Mucosa of gallbladder (tissue), 1 donor: ENCODE measurements at regions not wholly inside any gene's neighbourhood (a gene's known extent, or its start where the extent isn't known, plus 50 kb on each side); places are given as distances from the start of the nearest gene placed in this dataset.
"Not testable (repeated sequence)": the region's sequence is repeated elsewhere in the genome, so short reads cannot be mapped to it uniquely, and the experiment has no call there.

Experiments used
- DNase-seq: peaks from one replicate; pipeline ENCODE4 v3.0.0-alpha.2; 2020; ENCODE audit warnings: low spot score
- donor health status: DM: no; HTN: no; CAD: no.

DNA sequence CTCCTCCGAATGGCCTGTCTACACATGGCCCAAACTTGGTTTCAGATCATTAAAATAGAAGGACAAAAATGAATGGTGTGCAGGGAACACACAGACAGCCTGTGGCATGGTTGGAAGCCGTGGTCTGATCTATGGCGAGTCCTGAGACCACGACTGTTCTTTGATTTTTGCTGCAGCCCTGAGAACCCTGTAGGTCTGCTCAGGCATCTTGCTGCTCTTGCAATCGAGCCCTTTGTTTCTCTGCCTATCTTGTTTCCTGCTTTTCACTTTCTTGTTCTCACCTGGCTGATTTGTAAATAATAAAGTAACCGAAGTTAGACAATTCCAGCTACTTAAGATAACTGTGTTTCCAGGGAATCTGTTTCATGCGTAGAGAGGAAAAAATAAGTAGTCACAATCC is 54.1 kb upstream of the NBPF9 start:
- not testable (repeated sequence) for DNase-seq

DNA sequence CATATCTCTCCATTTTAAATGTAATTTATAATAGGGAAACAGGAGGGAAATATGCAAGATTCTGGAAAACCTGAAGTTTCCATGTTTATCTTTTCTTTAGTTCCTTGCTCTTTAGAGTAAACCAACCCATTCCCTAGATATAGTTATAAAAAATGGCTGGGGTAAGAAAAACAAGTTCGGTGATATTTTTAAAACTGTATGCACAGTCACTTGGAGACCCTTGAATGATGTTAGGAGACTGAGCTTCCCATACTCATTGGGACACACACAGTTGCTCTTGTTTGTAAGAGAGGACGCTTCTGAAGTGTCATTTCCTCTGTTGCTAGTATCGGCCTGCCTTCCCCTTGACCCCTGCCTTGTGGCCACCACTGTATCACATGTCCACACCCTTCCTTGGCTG is 55.0 kb upstream of the NBPF9 start:
- not testable (repeated sequence) for DNase-seq

DNA sequence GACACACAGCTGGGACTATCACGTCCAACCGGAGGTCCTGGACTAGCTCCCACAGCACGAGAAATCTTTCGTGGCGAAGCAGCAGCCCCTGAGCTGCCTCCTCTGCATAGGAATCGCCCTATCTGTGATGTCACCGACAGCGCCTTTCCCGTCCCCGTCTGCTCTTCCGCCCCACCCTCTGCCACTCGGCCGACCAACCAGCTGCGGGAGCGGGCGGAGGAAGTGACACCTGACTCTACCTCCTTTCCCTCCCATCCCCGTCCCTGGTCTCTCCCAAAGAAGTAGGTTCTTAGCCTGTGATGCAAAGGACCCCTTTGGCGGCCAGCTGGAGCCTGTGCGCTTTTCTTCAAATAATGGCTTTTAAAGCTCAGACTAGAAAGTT is 59.7 kb upstream of the NBPF9 start:
- not testable (repeated sequence) for DNase-seq

DNA sequence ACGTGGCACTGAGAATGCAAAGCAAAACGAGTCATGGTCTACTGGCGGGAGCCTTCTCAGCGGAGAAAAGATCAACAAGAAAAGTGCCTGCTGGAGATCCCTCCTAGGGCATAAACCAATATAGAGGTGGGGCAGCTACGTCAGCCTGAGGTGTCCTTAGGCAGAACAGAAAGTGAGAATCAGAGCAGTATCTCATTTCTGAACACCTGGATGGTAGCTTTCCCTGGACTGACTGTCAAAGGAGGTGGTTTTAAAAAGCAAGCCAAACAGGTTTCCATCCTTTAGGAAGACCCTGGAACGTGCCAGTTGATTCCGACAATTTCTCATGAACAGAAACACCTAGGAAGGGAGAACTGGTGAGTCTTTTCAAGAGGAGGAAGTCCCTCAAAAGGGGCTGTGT is 71.4 kb upstream of the NBPF9 start:
- not testable (repeated sequence) for DNase-seq

DNA sequence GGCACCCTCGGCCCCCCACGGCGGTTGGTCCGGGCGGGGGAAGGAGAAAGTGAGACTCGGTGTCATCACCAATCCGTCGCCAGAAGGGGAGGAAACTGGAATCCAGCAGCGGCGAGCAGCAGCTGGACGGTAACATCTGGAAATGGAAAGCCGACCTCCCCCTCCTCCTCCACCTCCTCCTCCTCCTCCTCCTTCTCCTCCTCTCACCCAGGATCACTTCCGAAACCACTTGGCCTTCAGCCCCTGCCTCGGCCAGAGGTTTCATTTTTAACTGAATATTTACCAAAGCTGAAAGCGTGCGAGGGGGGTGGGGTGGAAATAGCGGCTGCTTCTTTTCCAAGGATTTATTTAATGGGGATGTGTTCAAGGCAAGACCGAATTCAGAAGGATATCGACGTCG is 72.5 kb upstream of the NBPF9 start:
- DNase-seq: peak; percentile 26

DNA sequence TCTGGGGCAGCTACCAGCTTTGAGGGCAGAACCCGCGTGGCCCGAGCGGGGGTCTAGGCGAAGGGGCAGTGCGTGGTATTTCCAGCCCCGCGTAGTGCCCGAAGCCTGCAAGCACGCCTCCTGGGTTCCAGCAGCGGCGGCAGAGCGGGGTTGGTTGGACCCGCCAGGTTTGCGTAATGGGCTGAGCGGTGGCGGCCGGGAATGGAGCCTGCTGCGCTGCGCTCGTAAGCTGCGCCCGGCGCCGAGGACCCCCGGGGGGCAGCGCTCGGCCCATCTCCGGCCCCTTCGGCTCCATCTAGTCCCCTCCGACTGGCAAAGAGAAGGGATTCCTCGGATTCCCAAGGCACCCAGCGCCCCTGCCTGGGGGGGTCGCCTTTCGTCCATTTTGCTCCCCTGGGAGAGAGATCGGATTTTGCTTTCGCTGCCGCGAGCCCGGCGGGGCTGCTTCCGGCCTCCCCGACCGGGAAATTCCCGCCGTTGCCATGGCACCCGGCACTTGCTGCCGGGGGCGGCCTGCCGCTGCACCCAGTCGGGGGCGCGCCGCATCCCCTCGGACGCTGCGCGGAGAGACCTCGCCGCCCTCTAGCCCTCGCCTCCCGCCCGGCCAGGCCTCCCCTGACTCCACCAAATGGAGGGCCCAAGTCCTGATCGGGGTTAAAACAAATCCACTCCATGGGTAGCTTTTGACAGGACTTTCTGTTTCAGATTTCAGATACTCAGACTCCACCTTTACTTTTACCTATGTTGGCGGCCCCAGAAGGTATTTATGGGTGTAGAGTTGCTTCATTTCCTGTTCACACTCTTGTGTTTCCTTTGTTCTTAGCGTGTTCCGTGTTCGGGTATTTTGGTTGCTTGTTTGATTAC is 73.3 kb upstream of the NBPF9 start:
- peak; percentile 40 for DNase-seq

DNA sequence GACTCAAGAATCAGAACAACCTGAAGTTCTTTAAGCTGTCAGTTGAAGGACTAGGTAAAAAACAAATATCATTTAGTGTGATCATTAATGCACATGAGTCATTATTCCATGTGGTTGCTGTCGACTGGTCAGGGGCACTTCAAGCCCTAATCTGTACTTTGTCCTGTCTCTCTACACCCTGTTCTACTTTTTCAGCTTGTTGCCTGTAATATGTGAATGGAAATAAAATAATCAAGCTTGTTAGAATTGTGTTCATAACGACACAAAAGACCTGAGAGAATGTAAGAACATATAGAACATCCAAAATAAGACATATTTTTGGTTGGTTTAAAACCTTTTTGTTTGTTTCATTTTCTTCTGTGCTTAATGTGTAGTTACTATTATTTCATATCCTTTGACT is 87.4 kb upstream of the NBPF9 start:
- not testable (repeated sequence) for DNase-seq

DNA sequence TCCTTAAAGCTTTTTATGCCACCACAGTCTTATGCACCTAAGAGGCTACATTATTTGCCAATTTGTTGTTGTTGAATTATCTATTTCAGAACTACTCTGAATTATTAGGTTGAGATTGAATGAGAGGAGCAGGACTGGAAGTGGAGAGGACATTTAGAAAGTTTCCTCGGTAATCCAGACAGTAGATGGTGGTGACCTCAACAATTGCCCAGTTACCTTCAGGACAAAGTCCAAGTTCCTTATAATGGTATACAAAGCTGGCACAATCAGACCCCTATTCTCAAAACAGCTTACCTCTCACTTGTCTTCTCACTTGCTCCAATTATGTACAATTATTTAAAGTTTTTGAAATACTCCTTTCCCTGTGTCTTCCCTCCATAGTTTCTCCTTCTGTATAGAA is 93.3 kb upstream of the NBPF9 start:
- not testable (repeated sequence) for DNase-seq

DNA sequence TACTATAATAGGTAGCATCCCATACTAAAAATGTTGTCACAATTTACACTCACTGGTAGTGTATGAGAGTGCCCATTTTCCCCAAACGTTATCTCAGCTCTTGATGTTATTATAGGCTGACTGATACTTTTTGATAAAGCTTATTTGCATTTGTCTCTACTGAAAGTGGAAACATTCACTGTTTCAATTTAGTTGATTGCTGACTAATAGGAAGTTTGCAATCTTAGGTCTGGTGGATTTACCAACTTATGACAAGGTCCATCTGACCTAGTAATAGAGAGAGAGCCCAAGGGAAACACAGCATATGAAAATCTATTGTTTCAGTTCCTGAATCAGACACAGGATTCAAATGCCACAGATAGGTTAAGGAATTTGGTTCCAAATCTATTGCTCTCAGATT is 97.2 kb upstream of the NBPF9 start:
- not testable (repeated sequence) for DNase-seq

DNA sequence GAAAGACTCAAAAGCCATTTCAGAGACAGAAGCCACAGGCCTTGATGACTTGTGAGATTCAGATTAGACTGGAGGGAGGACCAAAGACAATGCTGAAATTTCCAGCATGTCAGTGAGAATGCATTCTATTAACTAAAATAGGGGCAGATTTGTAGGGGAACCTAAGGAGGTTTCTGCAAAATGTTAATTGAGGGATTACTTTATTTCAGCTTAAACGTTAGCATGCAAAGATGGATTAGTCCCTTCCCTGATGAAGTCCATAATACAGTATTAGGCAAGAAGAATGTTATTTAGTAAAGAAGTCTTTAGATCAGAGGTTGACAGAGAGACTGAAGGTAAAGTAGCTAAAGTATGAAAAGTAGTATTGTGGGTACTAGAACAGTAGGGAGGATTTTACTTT is 98.9 kb upstream of the NBPF9 start:
- DNase-seq: not testable (repeated sequence)

DNA sequence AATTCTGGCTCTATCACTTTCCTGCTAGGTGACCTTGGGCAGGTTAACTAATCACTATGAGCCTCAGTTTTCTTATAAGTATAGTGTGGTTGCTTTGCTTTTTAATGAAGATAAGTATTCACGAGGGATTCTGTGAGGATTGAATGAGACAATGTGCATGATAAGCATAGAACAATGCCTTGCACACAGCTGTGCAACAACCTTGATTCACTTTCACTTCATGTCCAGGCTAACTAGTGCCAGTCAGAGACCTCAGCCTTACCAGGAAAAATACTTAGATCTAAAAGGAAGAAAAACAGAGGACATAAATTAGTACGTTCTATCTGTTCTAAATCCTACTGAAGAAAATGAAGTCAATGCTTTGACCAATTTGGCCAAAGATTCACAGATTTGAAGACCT is 101.0 kb upstream of the NBPF9 start:
- DNase-seq: not testable (repeated sequence)

DNA sequence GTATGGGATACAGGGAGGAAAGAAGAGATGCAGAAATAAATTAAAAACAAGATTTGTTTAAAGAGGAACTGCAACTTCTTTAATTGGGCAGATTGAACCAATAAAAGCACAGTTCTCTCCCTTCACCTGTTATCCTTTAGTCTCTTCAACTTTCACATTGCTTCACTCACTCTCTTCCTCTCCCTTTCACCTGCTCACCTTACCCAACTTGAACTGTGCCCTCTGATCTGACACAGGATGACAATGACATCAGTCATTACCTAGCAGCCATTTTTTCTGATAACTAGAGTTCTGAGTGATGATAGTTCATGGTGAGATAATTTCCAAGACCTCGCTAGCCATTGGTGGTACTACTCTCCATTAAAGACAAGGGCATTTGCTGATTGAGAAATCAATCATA is 105.5 kb upstream of the NBPF9 start:
- DNase-seq: not testable (repeated sequence)

DNA sequence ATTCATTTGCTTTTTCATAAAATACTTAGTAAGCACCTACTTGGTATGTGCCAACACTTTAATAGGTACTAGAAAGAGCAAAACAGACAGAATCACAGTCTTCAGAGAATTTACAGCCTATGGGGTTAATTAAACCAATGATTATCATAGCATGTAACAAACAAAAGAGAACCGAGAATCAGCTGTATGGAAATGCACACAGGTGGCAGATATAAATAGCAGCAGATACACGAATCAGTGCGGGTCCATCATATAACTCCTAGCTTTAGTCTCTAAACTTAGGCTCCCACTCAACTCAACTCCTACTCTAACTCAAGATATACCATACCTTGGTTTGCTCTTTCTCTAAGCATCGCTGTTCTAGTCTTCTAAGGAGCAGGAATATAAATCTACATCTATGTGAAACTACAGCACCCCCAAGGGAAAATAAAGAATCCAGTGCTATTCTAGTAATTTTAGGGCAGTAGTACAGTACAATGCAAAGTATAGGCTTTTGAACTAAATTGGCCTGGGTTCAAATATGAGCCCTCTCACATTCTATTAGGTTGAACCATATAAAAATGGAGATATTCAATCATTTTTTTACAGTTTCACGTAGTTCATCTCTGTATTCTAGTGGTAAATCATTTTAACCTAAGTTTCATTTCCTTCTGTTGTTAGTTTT is 108.5 kb upstream of the NBPF9 start:
- not testable (repeated sequence) for DNase-seq

DNA sequence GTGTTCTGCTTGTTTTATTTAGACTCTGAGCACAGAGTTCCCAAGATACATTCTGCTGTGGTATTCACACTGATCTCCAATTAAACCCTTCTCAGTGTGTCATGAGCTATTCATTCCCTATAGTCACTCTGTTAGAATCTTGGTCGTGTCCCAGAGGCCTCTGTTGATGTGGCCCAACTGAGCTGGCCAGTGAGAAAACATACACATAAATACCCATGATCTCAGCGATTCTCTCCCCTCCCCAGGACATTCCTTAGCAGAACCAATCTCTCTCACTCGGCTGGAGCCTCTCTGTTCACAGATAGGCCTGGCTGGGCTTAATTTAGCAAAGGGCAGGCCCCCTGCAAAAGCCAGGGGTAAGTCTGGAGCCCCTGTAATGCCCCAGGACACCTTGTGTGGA is 109.6 kb upstream of the NBPF9 start:
- DNase-seq: not testable (repeated sequence)

DNA sequence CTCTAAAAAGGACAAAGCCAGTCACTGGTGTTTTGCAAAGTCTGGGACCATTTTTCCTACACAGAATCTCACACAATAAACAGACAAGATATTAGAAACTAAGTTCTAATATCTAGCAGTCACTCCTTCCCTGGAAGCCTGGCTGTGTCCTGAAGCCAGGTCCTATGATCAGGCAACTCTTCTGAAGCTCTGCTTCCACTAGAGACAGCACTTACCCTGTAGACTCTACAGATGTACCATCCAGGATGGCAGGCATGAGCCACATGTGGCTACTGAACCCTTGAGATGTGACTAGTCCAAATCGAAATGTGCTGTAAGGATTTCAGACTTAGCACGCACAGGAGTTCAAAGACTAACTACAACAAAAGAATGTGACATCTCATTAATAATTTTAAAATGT is 110.3 kb upstream of the NBPF9 start:
- DNase-seq: not testable (repeated sequence)

DNA sequence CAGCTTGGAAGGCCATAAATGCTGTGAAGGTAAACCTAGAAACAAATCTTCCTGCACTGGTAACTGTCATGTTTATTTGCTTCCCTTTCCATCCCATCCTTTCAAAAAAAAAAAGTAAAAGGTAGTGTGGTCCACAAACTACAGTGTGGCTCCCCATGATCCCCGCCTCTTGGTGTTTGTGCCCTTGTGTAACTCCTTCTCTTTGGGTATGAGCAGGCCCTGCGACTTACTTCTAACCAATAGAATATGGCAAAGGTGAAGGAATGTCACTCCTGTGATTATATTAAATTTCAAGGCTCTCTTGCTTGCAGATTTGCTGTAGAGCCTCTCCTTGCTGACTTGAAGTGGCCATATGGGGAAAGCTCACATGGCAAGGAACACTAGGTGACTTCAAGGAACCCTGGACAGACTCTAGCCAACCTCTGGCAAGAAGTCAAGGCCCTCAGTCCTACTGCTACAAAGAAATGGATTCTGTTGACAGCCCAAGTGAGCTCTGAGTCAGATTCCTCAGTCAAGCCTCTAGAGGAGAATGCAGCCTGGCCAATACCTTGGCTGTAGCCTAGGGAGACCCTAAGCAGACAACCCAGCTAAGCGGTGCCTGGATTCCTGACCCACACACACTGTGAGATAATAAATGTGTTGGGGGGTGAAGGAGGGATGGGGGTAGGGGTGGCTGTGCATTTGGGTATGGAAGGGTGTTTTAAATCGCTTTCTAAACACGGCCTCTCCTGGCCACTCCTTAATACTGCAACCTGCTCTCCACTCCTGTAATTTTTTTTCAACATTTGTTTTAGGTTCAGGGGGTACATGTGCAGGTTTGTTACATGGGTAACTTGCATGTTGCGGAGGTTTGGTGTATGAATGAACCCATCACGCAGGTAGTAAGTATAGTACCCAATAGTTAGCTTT is 115.0 kb upstream of the NBPF9 start:
- not testable (repeated sequence) for DNase-seq

DNA sequence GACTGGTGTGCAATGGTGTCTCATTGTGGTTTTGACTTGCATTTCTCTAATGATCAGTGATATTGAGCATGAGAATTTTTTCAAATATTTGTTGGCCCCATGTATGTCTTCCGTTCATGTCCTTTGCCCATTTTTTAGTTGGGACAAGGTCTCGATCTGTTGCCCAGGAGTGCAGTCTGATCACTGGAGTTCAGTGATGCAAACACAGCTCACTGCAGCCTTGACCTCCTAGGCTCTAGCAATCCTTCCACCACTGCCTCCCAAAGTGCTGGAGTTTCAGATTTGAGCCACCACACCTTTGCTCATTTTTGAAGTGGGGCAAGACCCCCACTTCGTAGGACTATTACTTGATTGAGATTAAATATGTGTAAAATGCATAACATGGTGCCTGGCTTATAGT is 116.2 kb upstream of the NBPF9 start:
- not testable (repeated sequence) for DNase-seq

DNA sequence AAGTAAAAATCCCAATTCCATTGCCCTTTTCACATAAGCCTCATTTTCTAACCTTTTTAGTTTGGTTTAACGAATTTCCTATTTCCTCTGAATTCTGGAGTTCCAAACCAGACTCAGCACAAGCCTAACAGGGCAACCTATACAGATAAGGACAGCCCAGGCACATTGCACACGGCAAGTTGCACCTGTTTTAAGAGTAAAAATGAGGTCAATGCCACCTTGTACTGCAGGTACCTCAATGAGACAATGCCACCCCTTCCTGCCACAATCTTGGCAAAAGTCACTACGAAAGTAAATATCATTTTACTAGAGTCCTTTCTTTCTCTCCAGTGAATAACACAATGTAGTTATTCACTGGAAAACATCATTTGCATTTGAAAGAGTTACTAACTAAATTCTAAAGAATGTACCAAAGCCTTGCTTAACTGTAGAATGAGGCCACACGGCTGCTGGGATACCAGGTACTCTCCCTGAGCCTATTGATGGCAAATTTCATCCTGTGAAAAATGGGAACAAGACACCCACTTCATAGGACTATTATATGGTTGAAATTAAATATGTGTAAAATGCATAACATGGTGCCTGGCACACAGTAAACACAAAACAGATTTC is 117.2 kb upstream of the NBPF9 start:
- not testable (repeated sequence) for DNase-seq

DNA sequence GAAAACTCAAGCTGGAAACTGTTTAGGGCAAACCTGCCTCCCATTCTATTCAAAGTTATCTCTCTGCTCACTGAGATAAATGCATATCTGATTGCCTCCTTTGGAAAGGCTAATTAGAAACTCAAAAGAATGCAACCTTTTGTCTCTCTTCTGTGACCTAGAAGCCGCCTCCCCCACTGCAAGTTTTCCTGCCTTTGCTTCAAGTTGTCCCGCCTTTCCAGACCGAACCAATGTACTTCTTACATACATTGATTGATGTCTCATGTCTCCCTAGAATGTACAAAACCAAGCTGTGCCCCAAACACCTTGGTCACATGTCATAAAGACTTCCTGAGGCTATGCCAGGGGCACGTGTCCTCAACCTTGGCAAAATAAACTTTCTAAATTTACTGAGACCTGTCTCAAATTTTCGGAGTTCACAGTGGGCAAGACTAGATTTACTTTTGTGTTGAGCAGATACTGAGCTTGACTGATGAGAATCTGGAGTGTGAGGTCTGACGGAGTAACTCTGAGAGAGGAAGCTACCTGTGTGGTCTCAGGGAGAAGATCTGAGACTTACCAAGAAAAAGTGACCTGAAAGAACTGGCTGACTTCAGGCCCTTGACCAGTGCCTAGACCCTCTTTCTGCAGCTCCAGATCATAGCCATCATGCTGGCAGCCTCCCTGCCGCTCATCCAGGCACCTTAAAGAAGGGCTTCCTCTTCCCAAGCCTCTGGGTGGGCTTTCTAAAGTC is 124.7 kb upstream of the NBPF9 start:
- not testable (repeated sequence) for DNase-seq

DNA sequence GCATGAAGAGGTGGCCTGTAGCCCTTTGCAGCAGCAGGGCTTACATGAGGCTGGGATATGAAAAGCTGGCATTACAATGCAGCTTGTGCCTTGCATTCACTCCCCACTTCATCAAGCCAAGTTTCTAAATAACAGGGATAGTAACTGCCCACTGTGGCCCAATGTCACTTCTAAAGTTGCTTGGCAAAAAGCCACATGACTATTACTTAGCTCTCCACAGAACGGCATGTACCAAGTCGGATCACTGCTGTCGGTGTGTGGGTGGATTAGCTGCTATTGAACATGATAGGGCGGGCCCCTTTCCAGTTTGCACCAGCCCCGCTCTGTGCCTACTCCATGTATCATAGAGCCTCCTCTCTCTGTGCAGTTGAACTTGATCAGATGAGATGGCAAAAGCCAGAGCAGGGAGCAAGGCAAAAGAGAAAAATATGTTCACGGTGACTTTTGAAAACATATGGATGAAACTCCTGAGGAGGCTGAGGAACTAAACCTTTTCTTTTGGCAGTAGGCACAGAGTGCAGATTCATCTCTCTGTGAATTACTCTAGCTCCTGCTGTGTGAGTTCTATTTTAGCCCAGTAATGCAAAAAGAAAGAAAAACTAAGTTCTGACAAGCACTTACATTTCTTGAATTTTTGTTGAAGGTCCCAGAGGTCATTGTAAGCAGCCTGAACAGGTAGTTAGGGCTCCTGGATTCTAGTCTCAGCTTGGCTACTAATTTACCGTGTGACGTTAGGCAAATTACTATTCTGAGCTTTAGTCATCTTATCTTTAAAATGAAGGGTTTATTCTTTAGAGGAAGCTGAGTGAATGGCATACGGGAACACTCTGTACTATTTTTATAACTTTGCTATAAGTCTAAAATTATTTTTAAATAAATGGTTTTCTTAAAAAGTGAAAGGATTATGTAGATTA is 125.6 kb upstream of the NBPF9 start:
- not testable (repeated sequence) for DNase-seq
